ENCODE measurements at regions not wholly inside any gene's neighbourhood (a gene's known extent, or its start where the extent isn't known, plus 50 kb on each side); places are given as distances from the start of the nearest gene placed in this dataset.

GRCh38 chr15:35736150-35736549 is 190.2 kb upstream of the DPH6 start:
- DNase-seq = no peak

GRCh38 chr15:35737441-35737840 is 191.5 kb upstream of the DPH6 start:
- DNase-seq = no peak

GRCh38 chr15:35738370-35738769 is 192.4 kb upstream of the DPH6 start:
- DNase-seq = no peak

GRCh38 chr15:35740761-35741160 is 194.8 kb upstream of the DPH6 start:
- DNase-seq = peak; percentile 28

- DNase-seq = no peak
Observed at GRCh38 chr15:35741395-35741794, 195.4 kb upstream of the DPH6 start.

GRCh38 chr15:35741881-35742280 is 195.9 kb upstream of the DPH6 start:
- DNase-seq = no peak

- no peak for DNase-seq
Observed at GRCh38 chr15:35743321-35743720, 197.4 kb upstream of the DPH6 start.

- no peak for DNase-seq
Observed at GRCh38 chr15:35746121-35746520, 200.2 kb upstream of the DPH6 start.

GRCh38 chr15:35748105-35748504 is 202.1 kb upstream of the DPH6 start:
- peak; percentile 20 for DNase-seq

GRCh38 chr15:35750051-35750450 is 204.1 kb upstream of the DPH6 start:
- DNase-seq = no peak

GRCh38 chr15:35751413-35752133 is 205.6 kb upstream of the DPH6 start:
- peak; percentile 67 for DNase-seq

GRCh38 chr15:35752134-35752466 is 206.1 kb upstream of the DPH6 start:
- no peak for DNase-seq

GRCh38 chr15:35753486-35753885 is 207.5 kb upstream of the DPH6 start:
- no peak for DNase-seq

- DNase-seq = no peak
Observed at GRCh38 chr15:35755237-35755802, 209.4 kb upstream of the DPH6 start.

GRCh38 chr15:35756623-35757022 is 210.7 kb upstream of the DPH6 start:
- no peak for DNase-seq

- DNase-seq = no peak
Observed at GRCh38 chr15:35757361-35757760, 211.4 kb upstream of the DPH6 start.

GRCh38 chr15:35757765-35758164 is 211.8 kb upstream of the DPH6 start:
- peak; percentile 7 for DNase-seq

GRCh38 chr15:35764661-35765519 is 218.9 kb upstream of the DPH6 start:
- DNase-seq = no peak

- no peak for DNase-seq
Observed at GRCh38 chr15:35768949-35769348, 223.0 kb upstream of the DPH6 start.

- no peak for DNase-seq
Observed at GRCh38 chr15:35769656-35770055, 223.7 kb upstream of the DPH6 start.

GRCh38 chr15:35771746-35772442 is 225.9 kb upstream of the DPH6 start:
- DNase-seq = no peak

- DNase-seq = no peak
Observed at GRCh38 chr15:35774653-35775052, 228.7 kb upstream of the DPH6 start.

GRCh38 chr15:35775471-35775870 is 229.5 kb upstream of the DPH6 start:
- DNase-seq = no peak

Data from NCI-H2171 treated with DMSO at 0.1 percent for 48 hours (cell line).